Stimulated activated CD4-positive, alpha-beta T cell treated with anti-CD3 and anti-CD28 coated beads, Interleukin-4, amount 100 ng/mL, for 48 hours (primary cell): ENCODE measurements at regions not wholly inside any gene's neighbourhood (a gene's known extent, or its start where the extent isn't known, plus 50 kb on each side); places are given as distances from the start of the nearest gene placed in this dataset.

Experiments used
- DNase-seq, 2 donors: peaks; one replicate each; pipeline ENCODE4 v3.0.0-alpha.2; 2020; ENCODE audit warnings: low read depth in 2 of 2

- no peak for DNase-seq
Measured at GRCh38 chr10:28926932-28927331, 249.6 kb downstream of the BAMBI start.

GRCh38 chr10:28928484-28928883, 251.2 kb downstream of the BAMBI start:
- no peak for DNase-seq

- no peak for DNase-seq
Measured at GRCh38 chr10:28929942-28930341, 252.6 kb downstream of the BAMBI start.

- DNase-seq = no peak
Measured at GRCh38 chr10:28930514-28931495, 253.5 kb downstream of the BAMBI start.

- DNase-seq = no peak
Measured at GRCh38 chr10:28935061-28935460, 257.7 kb downstream of the BAMBI start.

GRCh38 chr10:28937959-28938358, 260.6 kb downstream of the BAMBI start:
- no peak for DNase-seq

GRCh38 chr10:28938745-28939144, 261.4 kb downstream of the BAMBI start:
- DNase-seq = no peak

- no peak for DNase-seq
Measured at GRCh38 chr10:28939281-28940157, 262.2 kb downstream of the BAMBI start.

- DNase-seq = no peak
Measured at GRCh38 chr10:28940158-28940888, 263.0 kb downstream of the BAMBI start.

- no peak for DNase-seq
Measured at GRCh38 chr10:28942012-28942411, 264.7 kb downstream of the BAMBI start.

GRCh38 chr10:28945959-28946358, 268.6 kb downstream of the BAMBI start:
- no peak for DNase-seq

GRCh38 chr10:28946479-28946878, 269.2 kb downstream of the BAMBI start:
- DNase-seq = no peak

GRCh38 chr10:28947171-28947570, 269.9 kb downstream of the BAMBI start:
- DNase-seq = no peak

- no peak for DNase-seq
Measured at GRCh38 chr10:28948046-28948445, 270.7 kb downstream of the BAMBI start.

- DNase-seq = no peak
Measured at GRCh38 chr10:28949005-28950004, 272.0 kb downstream of the BAMBI start.

GRCh38 chr10:28951484-28951883, 274.2 kb downstream of the BAMBI start:
- no peak for DNase-seq

GRCh38 chr10:28952523-28952922, 275.2 kb downstream of the BAMBI start:
- DNase-seq = no peak

GRCh38 chr10:28954211-28954610, 276.9 kb downstream of the BAMBI start:
- DNase-seq = no peak

GRCh38 chr10:28958468-28958867, 281.1 kb downstream of the BAMBI start:
- DNase-seq = no peak

- no peak for DNase-seq
Measured at GRCh38 chr10:28959850-28960501, 282.7 kb downstream of the BAMBI start.
